HPDE6-E6E7 (cell line): ENCODE measurements at regions not wholly inside any gene's neighbourhood (a gene's known extent, or its start where the extent isn't known, plus 50 kb on each side); places are given as distances from the start of the nearest gene placed in this dataset.

Source experiments
- DNase-seq: peaks from one replicate; pipeline ENCODE4 v3.0.0; 2011; ENCODE audit warnings: missing footprints; ENCODE audit errors: extremely low spot score

DNA sequence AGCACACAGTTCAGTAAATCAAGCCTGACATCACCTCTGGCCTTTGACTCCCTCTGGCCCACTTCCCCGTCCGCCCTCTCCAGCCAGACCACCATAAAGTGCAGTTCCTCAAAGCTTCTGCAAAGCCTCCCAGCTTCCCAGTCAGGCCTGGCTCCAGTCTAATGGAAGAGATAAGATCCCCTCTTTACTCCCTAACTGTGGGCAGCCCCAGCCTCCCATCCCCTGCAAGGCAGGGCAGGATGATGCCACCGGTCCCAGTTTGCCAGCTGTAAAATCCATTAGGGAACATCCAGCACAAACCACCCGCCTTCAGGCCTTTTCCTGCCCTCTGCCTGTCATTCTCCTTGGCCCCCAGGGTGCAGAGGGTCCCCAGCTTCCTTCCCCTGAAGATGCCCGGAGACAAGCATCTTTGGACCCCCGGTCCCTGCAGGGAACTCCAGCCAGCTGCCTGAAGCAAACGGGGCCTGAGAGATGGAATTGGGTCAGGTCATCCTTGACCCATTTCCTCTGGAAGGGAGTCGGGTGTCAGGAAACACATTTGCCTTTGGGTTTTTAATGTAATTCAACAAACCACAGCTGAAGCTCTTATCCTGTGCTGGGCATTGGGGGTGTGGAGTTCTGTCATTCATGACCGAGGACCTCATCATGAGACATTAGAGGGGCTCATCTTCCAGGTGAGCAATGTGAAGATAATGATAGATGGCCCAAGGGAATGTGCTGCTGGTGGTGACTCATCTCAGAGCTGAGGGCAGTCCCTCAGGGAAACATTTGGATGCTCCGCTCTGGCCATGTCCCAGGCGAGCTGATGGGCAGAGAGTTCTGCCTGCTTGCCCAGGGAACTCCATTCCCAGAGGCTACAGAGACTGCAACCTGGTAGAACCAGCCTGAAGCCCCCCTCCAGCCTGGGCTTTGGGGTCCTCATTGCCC is 93.8 kb upstream of the CLMN start:
- no peak for DNase-seq

DNA sequence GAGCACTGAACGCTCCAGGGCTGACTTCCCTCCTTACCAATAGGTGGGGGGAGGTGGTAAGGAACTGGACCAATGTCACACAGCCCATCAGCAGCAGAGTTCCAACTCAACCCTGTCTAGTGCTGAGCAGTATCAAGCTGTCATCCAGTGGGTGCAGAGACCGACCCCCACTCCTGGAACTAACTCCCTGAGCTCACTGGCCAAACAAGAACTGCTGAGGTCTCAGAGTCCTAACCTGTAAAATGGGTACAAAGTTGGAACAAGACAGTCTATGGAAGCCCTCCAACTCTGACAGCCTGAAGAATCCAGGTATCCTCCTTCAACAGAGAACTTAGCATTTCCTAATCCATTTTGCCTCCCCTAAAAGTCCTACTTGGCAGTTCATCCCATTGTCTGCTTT is 91.1 kb upstream of the CLMN start:
- DNase-seq: no peak

DNA sequence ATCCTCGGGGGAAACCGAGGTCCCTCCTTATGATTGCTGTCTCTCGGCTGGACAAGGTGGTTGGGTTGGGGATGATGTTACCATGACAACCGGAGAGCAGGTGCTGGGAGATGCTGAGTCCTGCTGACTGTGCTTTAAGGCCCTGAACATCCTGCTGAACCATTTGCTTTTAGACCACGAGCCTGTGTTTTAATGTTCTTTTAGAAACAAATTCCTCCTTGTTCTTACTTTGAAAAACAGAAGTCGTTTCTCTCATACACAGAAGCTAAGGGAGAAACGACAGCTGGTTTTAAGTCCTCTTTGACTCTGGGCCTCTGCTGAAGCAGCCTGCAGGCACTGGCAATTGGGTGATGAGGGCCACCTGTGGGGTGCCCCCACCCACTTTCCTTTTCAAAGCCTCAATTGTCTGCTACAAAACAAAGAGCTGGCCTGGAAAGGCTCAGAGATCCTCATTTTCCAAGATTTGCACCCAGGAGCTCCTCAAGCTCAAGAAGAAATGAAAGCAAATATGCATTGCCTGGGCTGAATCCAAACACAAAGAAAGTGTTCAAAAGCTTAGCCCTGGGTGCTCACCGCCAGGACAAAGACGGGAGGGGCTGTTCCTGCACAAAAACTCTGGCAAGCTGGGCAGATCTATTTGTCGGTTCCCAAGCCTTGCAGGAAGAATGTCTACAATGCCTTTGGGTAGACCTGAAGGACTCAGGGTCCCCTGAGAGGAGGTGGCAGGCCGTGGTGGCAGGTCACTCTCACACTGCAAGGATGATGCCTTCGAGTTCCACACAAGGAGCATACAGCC is 90.0 kb upstream of the CLMN start:
- DNase-seq: no peak

GRCh38 chr14:95408731-95409476 is 89.2 kb upstream of the CLMN start:
- no peak for DNase-seq

DNA sequence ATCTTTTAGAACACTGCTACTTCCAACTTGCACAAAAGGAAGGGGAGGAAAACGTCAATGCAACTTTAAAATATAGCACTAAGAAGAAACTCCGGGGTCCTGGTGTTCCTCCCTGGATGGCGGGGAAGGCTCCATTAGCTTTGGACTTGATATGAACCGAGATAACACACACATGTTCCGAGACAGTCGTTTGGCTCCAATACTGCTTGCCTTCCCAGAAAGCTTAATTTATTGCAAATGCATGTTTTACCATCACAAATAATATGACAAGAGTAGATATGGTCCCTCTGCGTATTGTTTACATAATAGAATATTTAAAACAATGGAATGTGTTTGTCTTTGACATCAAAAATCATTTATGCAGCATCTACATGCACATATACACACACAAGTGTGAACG is 87.6 kb upstream of the CLMN start:
- no peak for DNase-seq

DNA sequence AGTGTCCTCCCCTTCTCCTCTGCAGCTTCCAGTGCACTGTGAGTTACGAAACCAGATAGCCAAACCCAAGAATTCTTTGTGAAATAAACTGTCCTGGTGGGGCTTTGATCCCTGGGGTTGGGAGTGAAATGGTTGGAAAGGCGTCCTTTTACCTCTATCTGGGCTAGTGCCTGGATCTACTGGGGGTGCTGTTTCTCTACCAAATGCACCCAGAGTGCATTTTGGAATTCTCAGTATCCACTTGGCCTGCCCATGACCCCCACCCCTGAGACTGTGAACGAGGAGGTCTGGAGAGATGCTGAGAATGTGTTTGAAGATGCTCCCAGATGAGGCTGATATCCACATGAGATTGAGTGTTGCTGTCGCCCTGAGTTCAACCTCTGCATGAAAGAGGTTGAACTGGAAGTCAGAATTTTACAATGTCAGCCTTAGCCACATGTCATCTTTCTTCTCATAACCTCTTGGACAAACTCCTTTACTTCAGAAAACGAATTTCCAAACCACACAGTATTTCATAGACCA is 87.1 kb upstream of the CLMN start:
- DNase-seq: no peak

DNA sequence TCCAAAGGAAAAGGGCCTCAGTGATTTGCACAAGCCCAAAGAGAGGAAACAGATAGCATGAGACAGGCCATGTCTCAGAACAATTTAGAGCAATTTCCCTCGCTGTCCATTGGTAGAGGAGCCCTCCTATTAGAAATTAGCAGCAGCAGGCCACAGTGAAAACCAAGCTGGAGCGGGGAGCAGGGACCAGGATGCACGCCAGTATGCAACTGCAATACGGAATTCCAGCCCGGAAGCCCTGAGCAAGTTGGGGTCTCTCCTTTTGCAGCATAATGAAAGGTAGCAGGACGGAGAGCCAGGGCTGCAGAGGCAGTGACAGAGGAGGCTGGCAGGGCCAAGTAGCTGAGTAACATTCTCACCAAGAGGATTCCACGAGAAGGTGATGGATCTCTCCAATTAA is 84.9 kb upstream of the CLMN start:
- DNase-seq: no peak

DNA sequence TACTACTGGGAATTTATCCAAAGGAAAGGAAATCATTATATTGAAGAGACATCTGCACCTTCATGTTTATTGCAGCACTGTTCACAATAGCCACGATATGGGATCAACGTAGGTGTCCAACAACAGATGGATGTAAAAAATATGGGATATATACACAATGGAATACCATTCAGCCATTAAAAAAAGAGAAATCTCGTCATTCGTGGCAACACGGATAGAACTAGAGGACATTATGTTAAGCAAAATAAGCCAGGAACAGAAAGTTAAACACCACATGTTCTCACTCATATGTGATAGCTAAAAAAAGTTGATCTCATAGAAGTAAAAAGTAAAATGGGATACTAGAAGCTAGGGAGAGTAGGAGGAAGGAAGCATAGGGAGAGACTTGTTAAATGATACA is 82.9 kb upstream of the CLMN start:
- no peak for DNase-seq

DNA sequence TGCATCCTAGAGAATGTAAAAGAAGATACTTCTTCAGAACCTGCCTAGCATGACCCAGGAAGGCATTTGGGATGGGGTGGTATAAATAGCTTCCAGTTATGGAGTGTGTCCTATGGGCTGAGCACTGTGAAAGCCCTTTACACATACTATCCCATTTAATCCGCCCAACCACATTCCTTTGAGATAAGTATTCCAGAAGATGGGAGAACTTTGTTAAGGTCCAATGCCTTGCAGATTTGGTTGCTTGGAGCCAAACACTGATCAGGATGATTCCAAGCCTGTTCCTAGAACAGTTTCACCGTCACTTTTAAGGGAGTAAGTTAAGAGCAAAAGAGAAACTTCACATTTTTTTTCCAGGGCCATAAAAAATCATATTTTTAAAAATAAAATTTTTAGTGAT is 82.5 kb upstream of the CLMN start:
- DNase-seq: no peak

- DNase-seq: no peak
Observed at GRCh38 chr14:95398630-95399547, 79.2 kb upstream of the CLMN start.

DNA sequence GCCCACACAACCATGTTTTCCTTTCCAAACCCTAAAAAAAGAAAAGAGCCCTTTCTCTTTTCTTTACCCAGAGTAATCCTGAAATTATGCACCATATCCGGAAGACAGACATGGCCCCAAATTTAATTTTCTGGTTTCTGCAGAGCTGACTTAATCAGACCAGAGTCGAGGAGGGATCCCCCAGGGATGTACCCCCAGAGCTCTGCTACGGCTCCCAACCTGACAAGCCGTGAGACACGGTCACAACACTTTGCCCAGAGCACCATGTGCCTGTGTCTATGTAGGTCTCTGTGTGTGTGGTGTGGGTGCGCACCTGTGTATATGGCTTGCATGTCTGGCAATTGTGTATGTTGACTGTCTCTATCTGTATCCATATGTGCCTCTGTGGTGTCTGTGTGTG is 77.6 kb upstream of the CLMN start:
- DNase-seq: no peak

DNA sequence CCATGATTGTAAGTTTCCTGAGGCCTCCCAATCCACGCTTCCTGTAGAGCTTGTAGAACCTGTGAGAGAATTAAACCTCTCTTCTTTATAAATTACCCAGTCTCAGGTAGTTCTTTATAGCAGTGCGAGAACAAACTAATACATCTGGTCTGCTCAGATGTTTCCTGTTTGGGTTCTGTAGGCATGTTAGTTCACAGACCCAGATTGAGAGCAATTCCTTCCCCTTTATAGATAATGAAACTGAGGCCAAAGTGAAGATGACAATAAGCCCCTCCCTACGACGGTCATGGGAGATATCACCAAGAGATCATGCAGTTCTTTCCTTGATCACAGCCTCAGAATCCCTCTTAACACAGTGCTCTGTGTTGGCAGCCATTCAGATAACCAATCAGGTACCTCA is 76.5 kb upstream of the CLMN start:
- no peak for DNase-seq

DNA sequence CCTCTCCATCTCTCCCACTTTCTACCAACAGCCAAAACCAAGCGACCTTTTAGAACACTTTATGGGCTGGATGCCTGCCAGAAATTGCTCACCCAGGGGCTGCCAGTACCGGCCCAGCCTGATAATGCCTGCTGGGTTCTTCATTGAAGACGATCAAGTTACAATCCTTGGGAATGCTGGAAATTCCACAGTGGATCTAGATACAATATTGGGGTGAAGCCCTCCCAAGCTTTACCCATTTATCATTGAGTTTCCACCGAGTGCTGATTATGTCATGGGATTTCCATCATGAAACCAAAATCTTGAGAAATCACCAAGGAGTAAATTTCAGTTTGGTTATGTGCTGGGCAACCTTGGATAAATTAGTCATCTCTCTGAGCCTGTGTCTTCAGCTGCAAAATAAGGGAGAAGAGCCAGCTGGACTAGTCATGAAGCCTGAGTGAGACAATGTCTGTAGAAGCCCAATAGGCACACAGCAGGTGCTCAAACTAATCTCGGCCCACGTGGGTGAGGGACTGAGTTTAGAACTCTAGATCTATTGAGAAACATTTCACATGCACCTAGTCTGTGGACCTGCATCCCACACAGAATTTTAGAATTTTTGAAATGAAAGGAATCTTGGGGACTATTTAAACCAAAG is 75.5 kb upstream of the CLMN start:
- no peak for DNase-seq

- no peak for DNase-seq
Observed at GRCh38 chr14:95394297-95395097, 74.8 kb upstream of the CLMN start.

DNA sequence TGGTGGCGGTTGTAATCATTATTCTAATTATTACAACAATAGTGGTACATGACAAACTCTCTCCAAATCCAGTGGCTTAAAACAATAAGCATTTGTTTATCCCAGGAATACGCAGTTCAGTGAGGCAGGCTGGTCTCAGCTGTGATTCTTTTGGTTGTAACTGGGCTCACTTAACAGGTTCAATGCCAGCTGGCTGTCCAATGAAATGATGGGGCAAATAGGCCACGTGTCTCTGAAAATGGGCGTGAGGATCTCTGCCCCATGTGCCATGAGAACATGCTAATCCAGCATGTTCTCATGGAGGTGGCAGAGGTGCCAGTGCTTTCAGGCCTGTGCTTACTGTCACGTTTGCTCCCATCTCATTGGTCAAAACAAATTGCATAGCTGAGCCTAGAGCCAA is 73.1 kb upstream of the CLMN start:
- DNase-seq: no peak

DNA sequence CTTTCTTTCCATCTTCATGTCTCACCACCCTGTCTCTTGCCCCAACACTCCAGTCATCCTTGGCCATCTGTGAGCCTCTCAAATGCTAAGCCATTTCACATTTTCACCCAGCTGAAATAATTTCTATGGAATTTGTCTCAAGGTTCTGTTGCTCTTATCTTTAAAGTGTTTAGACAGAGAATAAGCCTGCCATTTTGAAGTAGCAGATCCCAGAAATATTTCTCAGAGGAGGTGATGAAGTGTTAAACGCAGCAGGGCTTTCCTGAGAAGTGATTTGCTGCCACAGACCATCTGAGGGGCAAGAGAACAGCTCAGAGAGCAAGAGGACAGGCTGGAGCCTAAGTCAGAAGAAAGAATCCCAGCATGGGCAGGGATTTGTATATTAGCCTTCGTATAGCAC is 71.6 kb upstream of the CLMN start:
- DNase-seq: no peak

DNA sequence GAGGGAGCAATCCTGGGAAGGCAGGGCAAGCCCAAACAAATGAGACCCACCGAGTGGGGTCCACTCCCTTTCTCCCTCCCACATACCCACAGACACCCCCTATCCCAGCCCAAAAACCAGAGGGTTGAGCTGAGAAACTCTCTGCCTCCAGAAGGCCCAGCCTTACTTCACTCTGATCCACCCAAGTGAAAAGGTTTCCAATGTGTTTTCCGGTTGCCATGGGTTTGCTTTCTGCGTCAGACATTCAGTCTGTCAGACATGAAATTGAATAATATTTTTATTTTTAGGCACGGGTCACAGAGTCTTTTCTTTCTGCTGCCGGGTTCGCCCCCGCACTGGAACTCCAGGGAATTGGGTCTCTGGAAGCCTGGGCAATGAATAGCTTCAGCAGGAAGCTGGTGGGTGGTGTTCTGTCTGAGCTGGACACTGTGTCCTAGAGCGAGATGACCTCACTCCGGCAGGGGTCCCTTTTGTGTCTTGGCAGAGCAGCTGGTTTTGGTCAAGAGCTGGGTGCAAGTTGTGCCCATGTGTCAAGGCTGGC is 69.8 kb upstream of the CLMN start:
- DNase-seq: no peak

GRCh38 chr14:95388699-95389098 is 69.0 kb upstream of the CLMN start:
- DNase-seq: no peak

DNA sequence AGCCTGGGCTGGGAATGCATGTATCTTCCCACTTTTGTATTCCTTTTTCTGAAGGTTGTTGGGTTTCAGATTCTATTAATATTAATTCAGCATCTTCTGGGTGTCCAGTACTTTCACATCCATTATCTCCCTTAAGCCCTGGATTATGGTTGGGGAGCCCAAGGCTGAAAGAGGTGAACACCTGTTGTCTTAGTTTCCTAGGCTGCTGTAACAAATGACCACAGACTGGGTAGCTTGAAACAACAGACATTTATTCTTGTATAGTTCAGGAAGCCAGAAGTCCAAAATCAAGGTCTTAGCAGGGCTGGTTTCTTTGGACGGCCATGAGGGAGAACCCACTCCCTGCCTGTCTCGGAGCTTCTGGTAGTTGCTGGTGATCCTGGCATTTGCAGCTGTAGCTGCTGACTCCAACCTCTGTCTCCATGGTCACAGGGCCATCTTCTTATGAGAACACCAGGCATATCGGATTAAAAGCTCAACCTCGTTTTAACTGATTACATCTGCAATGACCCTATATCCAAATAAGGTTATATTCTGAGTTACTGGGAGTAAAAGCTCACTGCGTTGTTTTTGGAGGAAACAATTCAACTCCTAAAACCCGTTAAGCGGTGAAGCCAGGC is 68.2 kb upstream of the CLMN start:
- no peak for DNase-seq
